ENCODE measurements at regions not wholly inside any gene's neighbourhood (a gene's known extent, or its start where the extent isn't known, plus 50 kb on each side); places are given as distances from the start of the nearest gene placed in this dataset.

DNA sequence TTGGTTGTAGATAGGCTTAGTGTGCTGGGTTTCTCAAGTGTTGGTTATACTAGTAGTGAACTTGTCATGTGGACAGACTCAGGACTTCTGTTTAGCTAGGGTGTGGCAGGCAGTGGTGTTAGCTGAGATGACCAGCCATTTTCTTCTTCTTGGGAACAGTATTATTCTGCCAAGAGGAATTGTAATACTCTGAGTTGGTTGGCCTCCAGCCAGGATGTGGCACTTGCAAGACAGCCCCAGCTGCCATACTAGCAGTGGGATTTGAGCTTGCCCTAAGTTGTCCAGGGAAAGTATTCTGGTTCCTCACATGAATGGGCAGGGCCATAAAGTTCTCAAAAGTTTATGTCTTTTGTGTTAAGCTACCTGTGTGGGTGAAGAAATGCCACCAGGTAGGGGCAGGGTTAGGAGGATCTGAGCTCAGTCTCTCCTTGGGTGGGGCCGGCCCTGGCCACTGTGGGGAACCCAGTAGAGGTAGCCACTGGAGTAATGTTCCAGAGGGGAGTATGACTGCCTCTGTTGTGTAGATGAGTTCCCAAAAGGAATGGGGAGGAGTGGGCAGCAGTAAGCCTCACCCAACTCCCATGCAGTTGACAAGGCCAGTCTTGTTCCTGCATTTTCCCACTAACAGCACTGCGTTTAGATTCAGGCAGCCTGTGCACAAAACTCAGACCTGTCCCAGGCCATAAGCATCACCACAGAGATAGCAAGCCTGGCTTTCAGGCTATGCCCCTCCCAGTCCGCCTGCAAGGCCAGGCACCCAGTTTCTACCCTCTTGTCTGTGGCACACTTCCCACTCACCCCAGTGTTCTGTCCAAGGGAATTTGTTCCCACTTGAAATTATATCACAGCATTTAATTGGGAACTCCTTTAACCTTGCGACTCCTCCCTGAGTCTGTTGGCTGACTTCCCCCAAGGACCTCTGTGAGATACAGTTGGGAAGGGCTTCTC lies 250.7 kb downstream of the ANXA1 start:
- Histone ChIP-seq H3K4me1 (ENCODE audit: insufficient read depth, low read length, poor library complexity, severe bottlenecking) (no peaks in the 10 kb centered on the region), H3K9ac (ENCODE audit: low read depth, low read length, poor library complexity, severe bottlenecking) (no peak overlapping the region), H3K27me3 (ENCODE audit: insufficient read depth, low read length, poor library complexity, severe bottlenecking) (no peaks in the 10 kb centered on the region), H3K4me3 (ENCODE audit: low read length, poor library complexity, severe bottlenecking) (no peak overlapping the region), H3K79me2 (ENCODE audit: insufficient read depth, low read length) (no peaks in the 10 kb centered on the region), H4K20me1 (ENCODE audit: insufficient read depth, low read length, poor library complexity, severe bottlenecking) (no peaks in the 10 kb centered on the region), H3K36me3 (ENCODE audit: insufficient read depth, low read length) (no peaks in the 10 kb centered on the region), H3F3A (ENCODE audit: low read depth) (no peaks in the 10 kb centered on the region), H2AFZ (ENCODE audit: low read length) (no peak overlapping the region), H3K9me2 (replicated peaks; ENCODE audit: low read depth, low read length) (no peaks in the 10 kb centered on the region), H3K4me2 (ENCODE audit: low read depth, low read length, poor library complexity, severe bottlenecking) (no peak overlapping the region), H3K9me3 (ENCODE audit: insufficient read depth, low read depth, low read length) (no peaks in the 10 kb centered on the region)
- TF ChIP-seq, protein P1, sequence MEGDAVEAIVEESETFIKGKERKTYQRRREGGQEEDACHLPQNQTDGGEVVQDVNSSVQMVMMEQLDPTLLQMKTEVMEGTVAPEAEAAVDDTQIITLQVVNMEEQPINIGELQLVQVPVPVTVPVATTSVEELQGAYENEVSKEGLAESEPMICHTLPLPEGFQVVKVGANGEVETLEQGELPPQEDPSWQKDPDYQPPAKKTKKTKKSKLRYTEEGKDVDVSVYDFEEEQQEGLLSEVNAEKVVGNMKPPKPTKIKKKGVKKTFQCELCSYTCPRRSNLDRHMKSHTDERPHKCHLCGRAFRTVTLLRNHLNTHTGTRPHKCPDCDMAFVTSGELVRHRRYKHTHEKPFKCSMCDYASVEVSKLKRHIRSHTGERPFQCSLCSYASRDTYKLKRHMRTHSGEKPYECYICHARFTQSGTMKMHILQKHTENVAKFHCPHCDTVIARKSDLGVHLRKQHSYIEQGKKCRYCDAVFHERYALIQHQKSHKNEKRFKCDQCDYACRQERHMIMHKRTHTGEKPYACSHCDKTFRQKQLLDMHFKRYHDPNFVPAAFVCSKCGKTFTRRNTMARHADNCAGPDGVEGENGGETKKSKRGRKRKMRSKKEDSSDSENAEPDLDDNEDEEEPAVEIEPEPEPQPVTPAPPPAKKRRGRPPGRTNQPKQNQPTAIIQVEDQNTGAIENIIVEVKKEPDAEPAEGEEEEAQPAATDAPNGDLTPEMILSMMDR (conservative IDR thresholded peaks at IDR 0.05; ENCODE audit: low read length): no peak

DNA sequence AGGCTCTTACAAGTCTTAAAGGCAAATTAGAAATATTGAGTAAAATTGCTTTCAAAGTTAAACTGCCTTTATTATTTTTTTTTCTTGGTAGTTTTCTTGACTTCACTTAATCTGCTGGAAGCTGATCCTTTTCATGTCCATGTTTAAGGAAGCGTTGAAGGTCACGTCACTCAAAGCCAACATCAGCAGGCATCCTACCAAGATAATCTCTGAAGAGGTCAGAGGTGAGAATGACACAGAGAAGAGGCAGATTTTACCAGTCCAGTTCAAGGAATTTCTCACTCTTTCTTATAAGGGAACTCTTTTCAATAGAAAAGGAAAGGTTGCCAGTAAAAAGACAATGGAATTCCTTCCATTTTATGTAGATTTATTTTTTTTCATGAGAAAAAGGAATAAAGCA lies 259.8 kb downstream of the ANXA1 start:
- H4K20me1 ChIP-seq (ENCODE audit: insufficient read depth, low read length, poor library complexity, severe bottlenecking): no peaks in the 10 kb centered on the region
- H3K4me2 ChIP-seq (ENCODE audit: low read depth, low read length, poor library complexity, severe bottlenecking): no peak overlapping the region
- H3K79me2 ChIP-seq (ENCODE audit: insufficient read depth, low read length): no peaks in the 10 kb centered on the region
- no peaks in the 10 kb centered on the region for H3K27me3 ChIP-seq (ENCODE audit: insufficient read depth, low read length, poor library complexity, severe bottlenecking)
- H2AFZ ChIP-seq (ENCODE audit: low read length): no peak overlapping the region
- H3F3A ChIP-seq (ENCODE audit: low read depth): no peaks in the 10 kb centered on the region
- H3K4me3 ChIP-seq (ENCODE audit: low read length, poor library complexity, severe bottlenecking): no peak overlapping the region
- no peak overlapping the region for H3K9ac ChIP-seq (ENCODE audit: low read depth, low read length, poor library complexity, severe bottlenecking)
- H3K9me3 ChIP-seq (ENCODE audit: insufficient read depth, low read depth, low read length): no peaks in the 10 kb centered on the region
- H3K9me2 ChIP-seq (replicated peaks; ENCODE audit: low read depth, low read length): no peaks in the 10 kb centered on the region
- H3K4me1 ChIP-seq (ENCODE audit: insufficient read depth, low read length, poor library complexity, severe bottlenecking): no peaks in the 10 kb centered on the region
- no peaks in the 10 kb centered on the region for H3K36me3 ChIP-seq (ENCODE audit: insufficient read depth, low read length)
- TF ChIP-seq, protein P1 (conservative IDR thresholded peaks at IDR 0.05; ENCODE audit: low read length): no peak
- no peak for TF ChIP-seq EZH2phosphoT487 (IDR thresholded peaks at IDR 0.05; ENCODE audit: borderline replicate concordance)

DNA sequence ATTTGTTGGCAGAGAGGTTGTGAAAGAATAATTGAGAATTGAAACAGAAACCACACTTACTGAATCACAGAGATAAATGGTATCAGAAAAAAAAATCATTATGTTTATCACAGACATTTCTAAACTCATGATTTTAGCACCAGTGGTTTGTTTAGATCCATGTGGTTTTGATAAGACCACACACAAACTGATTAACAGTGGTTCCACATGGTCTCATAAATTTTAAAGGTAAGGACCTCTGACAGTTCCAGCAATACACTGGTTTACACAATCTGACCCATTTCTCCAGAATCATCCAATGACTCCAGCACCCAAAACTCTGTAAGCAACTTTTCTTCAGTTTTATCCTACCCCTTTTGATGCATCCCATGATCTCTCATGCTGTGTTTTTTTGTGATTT lies 261.2 kb downstream of the ANXA1 start:
- no peak overlapping the region for H3K9ac ChIP-seq (ENCODE audit: low read depth, low read length, poor library complexity, severe bottlenecking)
- no peaks in the 10 kb centered on the region for H3K36me3 ChIP-seq (ENCODE audit: insufficient read depth, low read length)
- no peaks in the 10 kb centered on the region for H4K20me1 ChIP-seq (ENCODE audit: insufficient read depth, low read length, poor library complexity, severe bottlenecking)
- H3K9me3 ChIP-seq (ENCODE audit: insufficient read depth, low read depth, low read length): no peaks in the 10 kb centered on the region
- H3F3A ChIP-seq (ENCODE audit: low read depth): no peaks in the 10 kb centered on the region
- H2AFZ ChIP-seq (ENCODE audit: low read length): no peak overlapping the region
- TF ChIP-seq, protein P1 (conservative IDR thresholded peaks at IDR 0.05; ENCODE audit: low read length): no peak
- no peak for TF ChIP-seq EZH2phosphoT487 (IDR thresholded peaks at IDR 0.05; ENCODE audit: borderline replicate concordance)
- no peaks in the 10 kb centered on the region for H3K4me1 ChIP-seq (ENCODE audit: insufficient read depth, low read length, poor library complexity, severe bottlenecking)
- H3K79me2 ChIP-seq (ENCODE audit: insufficient read depth, low read length): no peaks in the 10 kb centered on the region
- no peak overlapping the region for H3K4me2 ChIP-seq (ENCODE audit: low read depth, low read length, poor library complexity, severe bottlenecking)
- H3K27me3 ChIP-seq (ENCODE audit: insufficient read depth, low read length, poor library complexity, severe bottlenecking): no peaks in the 10 kb centered on the region
- no peak overlapping the region for H3K4me3 ChIP-seq (ENCODE audit: low read length, poor library complexity, severe bottlenecking)
- H3K9me2 ChIP-seq (replicated peaks; ENCODE audit: low read depth, low read length): no peaks in the 10 kb centered on the region

Data from Loucy (cell line).